Skeletal muscle tissue (tissue), 3 donors: ENCODE measurements at regions not wholly inside any gene's neighbourhood (a gene's known extent, or its start where the extent isn't known, plus 50 kb on each side); places are given as distances from the start of the nearest gene placed in this dataset.

ENCODE experiments used
- H3K27ac ChIP-seq: one replicate; pipeline ENCODE4 v1.7.0; 2013; ENCODE audit warnings: mild to moderate bottlenecking, low read depth, low read length, inconsistent platforms
- H3K27me3 ChIP-seq, 3 donors: one replicate each; pipeline ENCODE4 v1.7.0; 2013; ENCODE audit warnings: low read length in 3 of 3; ENCODE audit not compliant: control insufficient read depth in 3 of 3, insufficient read depth in 3 of 3
- H3K36me3 ChIP-seq, 3 donors: one replicate each; pipeline ENCODE4 v1.7.0; 2013; ENCODE audit warnings: low read length in 3 of 3; ENCODE audit not compliant: control insufficient read depth in 3 of 3, insufficient read depth in 3 of 3
- H3K4me1 ChIP-seq, 3 donors: one replicate each; pipeline ENCODE4 v1.7.0; 2013; ENCODE audit warnings: low read length in 3 of 3, mild to moderate bottlenecking in 3 of 3; ENCODE audit not compliant: control insufficient read depth in 3 of 3, insufficient read depth in 3 of 3
- H3K4me3 ChIP-seq, 3 donors: one replicate each; pipeline ENCODE4 v1.7.0; 2013; ENCODE audit warnings: low read length in 3 of 3
- H3K9ac ChIP-seq, 3 donors: one replicate each; pipeline ENCODE4 v1.7.0; 2013; ENCODE audit warnings: low read length in 3 of 3, mild to moderate bottlenecking in 3 of 3, moderate library complexity in 2 of 3, low read depth in 1 of 3
- H3K9me3 ChIP-seq, 3 donors: one replicate each; pipeline ENCODE4 v1.7.0; 2013; ENCODE audit warnings: low read length in 3 of 3; ENCODE audit not compliant: control insufficient read depth in 3 of 3
- donor health status: Osteomylitis.

DNA sequence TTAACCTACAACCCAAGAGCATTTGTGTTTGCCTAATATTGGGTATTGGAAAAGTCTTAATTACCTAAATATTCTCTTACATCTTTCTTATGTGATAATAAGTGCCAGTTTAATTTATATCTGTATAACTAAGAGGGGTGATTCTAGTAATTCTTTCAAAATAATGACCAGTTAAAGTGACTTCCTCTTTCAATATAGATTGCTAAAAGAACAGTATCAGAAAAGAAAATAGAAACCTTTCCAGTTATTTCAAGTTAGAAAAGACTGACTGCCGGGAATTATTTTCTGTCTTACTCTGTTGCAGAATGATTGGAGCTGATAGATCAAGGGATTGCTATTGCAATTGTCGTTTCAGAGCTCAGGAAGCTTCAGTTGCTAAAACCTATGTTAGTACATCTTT lies 525.0 kb upstream of the SEMA3D start:
- Histone ChIP-seq H3K4me1 (no peaks in the 10 kb centered on the region), H3K36me3 (no peaks in the 10 kb centered on the region), H3K4me3 (no peak overlapping the region), H3K9ac (no peak overlapping the region), H3K27me3 (no peaks in the 10 kb centered on the region), H3K27ac (no peak overlapping the region), H3K9me3 (no peaks in the 10 kb centered on the region)

DNA sequence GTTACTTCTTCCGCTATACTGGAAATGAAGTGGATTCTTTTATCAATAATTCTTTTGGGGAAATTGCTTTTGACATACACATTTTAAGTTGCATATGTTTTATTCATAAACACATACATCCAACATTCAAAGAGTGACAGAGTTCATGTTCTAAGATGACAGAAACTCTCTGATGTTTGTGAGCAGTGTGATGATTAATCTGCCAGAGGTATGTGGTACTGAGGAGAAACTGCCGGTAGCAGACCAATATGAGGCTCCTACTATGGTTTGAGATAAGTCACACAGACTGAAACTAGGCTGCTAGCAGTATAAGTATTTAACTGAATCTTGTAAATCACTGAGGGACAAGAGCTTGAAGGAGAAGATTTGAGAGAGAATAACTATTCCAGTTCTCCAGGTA lies 524.1 kb upstream of the SEMA3D start:
- Histone ChIP-seq H3K4me3 (no peak overlapping the region), H3K36me3 (no peaks in the 10 kb centered on the region), H3K4me1 (no peaks in the 10 kb centered on the region), H3K27ac (no peak overlapping the region), H3K9ac (no peak overlapping the region), H3K9me3 (no peaks in the 10 kb centered on the region), H3K27me3 (no peaks in the 10 kb centered on the region)

DNA sequence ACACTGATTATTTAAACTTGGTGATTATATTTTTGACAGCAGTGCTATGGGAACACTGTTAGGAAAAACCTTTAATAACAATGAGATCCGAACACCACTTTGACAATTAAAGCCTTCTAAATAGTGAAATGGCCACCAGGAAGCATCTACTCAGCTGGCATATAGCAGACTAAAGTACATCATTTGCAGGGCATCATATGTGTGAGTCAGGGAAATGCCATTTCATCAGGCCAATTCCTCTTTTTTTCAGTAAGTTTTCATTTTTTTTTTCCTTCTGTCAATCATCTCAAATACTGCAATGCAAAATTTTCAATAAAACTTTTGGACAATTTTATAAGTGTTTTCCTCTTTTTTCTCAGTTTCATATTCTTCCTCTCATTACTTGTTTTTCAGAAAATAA lies 521.4 kb upstream of the SEMA3D start:
- no peaks in the 10 kb centered on the region for H3K4me1 ChIP-seq
- H3K9me3 ChIP-seq, result no peaks in the 10 kb centered on the region
- no peak overlapping the region for H3K9ac ChIP-seq
- H3K27me3 ChIP-seq, result no peaks in the 10 kb centered on the region
- H3K36me3 ChIP-seq, result no peaks in the 10 kb centered on the region
- no peak overlapping the region for H3K4me3 ChIP-seq
- no peak overlapping the region for H3K27ac ChIP-seq

DNA sequence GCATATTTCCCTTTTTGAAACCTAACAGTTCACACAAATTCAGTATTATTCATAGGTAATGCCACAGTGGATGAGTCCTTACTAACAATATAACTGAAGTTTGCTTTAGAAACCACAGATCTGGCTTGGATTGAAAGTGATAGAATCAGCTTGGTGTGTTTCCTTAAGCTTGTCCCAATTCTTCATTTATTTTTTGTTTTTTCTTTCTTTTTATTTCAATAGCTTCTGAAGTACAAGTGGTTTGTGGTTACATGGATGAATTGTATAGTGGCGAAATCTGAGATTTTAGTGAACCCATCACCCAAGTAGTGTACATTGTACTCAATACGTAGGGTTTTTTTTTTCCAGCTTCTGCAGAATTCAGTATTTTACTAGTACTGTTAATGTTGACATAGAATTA lies 518.2 kb upstream of the SEMA3D start:
- no peak overlapping the region for H3K27ac ChIP-seq
- H3K36me3 ChIP-seq, result no peaks in the 10 kb centered on the region
- H3K9me3 ChIP-seq, result no peaks in the 10 kb centered on the region
- no peaks in the 10 kb centered on the region for H3K27me3 ChIP-seq
- H3K9ac ChIP-seq, result no peak overlapping the region
- no peak overlapping the region for H3K4me3 ChIP-seq
- H3K4me1 ChIP-seq, result no peaks in the 10 kb centered on the region

DNA sequence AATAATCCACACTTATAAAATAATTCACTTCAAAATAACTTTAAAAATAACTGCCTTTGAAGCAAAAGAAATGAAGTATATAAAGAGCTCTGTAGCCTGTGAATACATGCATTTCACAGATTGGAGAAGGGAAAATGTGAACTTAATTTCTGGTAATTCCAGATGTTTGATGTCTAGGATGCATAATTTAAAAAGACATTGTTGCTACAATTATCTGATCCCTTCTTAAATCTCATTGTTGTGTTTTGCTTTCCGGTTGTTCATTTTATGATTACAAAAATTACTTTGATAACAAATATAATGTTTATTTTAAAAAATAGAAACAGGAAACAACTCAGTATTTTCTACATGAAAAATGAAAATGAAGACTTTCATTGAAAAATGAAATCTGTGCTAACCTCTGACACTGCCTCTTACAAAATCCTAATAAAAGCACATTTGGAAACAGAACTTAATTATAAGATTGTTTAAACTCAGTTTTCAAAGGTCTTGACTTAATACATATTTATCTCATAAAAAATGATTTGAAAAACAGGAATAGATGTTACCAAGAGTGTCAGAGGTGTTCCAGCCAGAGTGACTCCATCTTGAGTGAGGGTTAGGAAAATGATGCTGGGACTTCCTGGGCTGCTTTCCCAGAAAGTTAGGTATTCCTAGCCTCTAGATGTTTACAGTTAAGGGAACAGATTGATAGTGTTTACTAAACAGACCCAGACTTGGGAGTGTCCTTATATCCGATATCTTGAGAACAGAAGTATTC lies 516.6 kb upstream of the SEMA3D start:
- Histone ChIP-seq H3K27me3 (no peaks in the 10 kb centered on the region), H3K4me3 (no peak overlapping the region), H3K9ac (no peak overlapping the region), H3K27ac (no peak overlapping the region), H3K4me1 (no peaks in the 10 kb centered on the region), H3K9me3 (no peaks in the 10 kb centered on the region), H3K36me3 (no peaks in the 10 kb centered on the region)

DNA sequence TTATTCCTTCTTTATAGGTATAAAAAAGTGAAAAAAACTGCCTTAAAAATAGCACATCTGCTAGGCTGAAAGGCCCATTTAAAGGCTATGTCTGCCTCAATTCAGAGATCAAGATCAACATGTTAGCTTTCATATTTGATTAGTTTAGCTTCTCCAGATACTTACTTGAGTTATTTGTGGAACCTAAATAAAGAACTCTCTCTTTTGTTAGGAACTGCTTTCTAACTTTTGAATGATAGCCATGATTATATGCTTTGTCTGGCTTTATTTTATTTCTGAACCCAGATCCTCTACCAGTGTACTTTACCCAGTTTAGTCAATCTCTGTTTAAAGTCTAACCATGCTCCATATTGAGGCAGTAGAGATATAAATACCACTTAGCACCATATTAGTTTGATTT lies 515.5 kb upstream of the SEMA3D start:
- no peaks in the 10 kb centered on the region for H3K36me3 ChIP-seq
- no peak overlapping the region for H3K9ac ChIP-seq
- no peak overlapping the region for H3K27ac ChIP-seq
- H3K4me3 ChIP-seq, result no peak overlapping the region
- no peaks in the 10 kb centered on the region for H3K9me3 ChIP-seq
- H3K4me1 ChIP-seq, result no peaks in the 10 kb centered on the region
- H3K27me3 ChIP-seq, result no peaks in the 10 kb centered on the region

DNA sequence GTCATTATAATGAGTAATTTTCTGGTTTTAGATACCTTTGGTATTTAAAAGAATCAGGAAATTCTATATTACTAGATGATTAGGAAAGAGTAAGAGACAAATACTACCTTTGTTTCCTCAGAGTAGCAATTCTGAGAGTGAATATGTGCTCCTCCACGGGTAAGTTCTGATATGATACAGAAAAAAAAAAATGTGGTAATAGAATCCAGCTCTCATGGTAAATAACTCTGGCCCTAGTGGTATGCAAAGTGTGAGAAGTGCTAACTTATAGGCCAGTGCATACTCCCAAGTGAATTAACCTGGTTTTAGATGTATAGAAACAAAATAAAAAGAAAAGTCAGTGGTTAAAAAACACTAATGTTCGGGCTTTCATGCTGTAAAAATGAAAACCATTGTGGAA lies 512.6 kb upstream of the SEMA3D start:
- H3K4me3 ChIP-seq, result no peak overlapping the region
- no peaks in the 10 kb centered on the region for H3K9me3 ChIP-seq
- H3K4me1 ChIP-seq, result no peaks in the 10 kb centered on the region
- H3K27me3 ChIP-seq, result no peaks in the 10 kb centered on the region
- no peaks in the 10 kb centered on the region for H3K36me3 ChIP-seq
- H3K9ac ChIP-seq, result no peak overlapping the region
- H3K27ac ChIP-seq, result no peak overlapping the region

DNA sequence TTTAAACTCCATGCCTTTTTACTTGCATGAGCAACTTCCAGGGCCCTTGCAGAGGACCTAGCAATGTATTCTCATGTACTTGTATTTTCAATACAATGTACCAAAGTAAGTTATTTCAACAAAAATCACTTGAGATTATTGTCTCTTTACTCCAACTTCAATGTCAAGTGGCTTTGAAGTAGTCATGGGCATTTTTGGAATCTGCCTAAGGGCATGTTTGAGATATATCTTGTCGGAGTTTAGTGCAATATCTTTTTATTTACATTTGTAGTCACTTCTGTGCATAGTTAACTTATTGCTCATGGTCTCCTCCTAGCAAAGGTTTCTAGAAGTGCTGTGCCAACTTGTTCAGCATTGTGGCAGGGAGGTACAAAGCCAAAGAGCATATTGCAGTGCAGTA lies 508.7 kb upstream of the SEMA3D start:
- H3K27me3 ChIP-seq, result no peaks in the 10 kb centered on the region
- H3K4me3 ChIP-seq, result no peak overlapping the region
- H3K27ac ChIP-seq, result no peak overlapping the region
- H3K9ac ChIP-seq, result no peak overlapping the region
- H3K36me3 ChIP-seq, result no peaks in the 10 kb centered on the region
- H3K9me3 ChIP-seq, result no peaks in the 10 kb centered on the region
- H3K4me1 ChIP-seq, result no peaks in the 10 kb centered on the region

DNA sequence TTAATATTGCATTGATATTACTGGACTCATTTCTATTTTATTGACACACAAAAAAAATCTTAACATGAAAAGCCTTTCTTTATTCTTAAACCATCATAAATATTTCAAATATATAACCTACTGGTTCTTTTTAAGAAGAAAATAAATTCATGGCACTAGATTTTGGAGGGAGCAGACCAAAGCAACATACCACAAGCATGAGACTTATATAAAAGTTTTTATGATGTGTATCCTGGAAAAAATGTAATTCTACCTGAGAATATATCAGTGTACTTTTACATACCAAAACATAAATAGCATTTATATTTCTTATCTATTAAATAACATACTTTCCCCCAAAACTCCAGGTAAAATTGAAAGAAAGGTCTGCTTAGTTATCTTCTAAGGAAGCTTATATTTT lies 508.2 kb upstream of the SEMA3D start:
- H3K9me3 ChIP-seq, result no peaks in the 10 kb centered on the region
- no peaks in the 10 kb centered on the region for H3K4me1 ChIP-seq
- H3K36me3 ChIP-seq, result no peaks in the 10 kb centered on the region
- H3K4me3 ChIP-seq, result no peak overlapping the region
- no peak overlapping the region for H3K9ac ChIP-seq
- no peaks in the 10 kb centered on the region for H3K27me3 ChIP-seq
- no peak overlapping the region for H3K27ac ChIP-seq

DNA sequence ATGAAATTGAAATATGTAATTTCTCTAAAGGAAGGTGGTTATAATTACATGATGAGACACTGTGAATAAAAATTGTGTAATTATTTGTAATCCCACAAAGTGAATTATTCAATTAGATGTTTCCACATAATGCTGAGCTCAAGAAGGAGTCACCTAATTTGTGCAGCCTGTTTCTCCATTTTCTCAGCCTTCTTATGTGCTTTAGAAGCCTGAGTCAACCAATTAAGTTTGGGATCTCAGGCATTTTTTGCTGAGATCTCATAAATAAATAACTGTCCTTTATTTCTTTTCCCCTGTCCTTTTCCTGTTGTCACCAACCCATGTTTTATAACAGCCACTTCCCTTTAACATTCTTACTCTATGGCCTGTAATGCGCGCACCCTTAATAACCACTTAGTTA lies 506.5 kb upstream of the SEMA3D start:
- no peak overlapping the region for H3K4me3 ChIP-seq
- no peak overlapping the region for H3K27ac ChIP-seq
- no peaks in the 10 kb centered on the region for H3K9me3 ChIP-seq
- no peaks in the 10 kb centered on the region for H3K36me3 ChIP-seq
- no peak overlapping the region for H3K9ac ChIP-seq
- no peaks in the 10 kb centered on the region for H3K27me3 ChIP-seq
- no peaks in the 10 kb centered on the region for H3K4me1 ChIP-seq
